HG03575 (cell line): ENCODE measurements at regions not wholly inside any gene's neighbourhood (a gene's known extent, or its start where the extent isn't known, plus 50 kb on each side); places are given as distances from the start of the nearest gene placed in this dataset.
A peak's percentile ranks its signal among the peaks of the same experiment; 100 is the strongest.

ENCODE experiments used
- ATAC-seq: cut with Tn5 transposase; IDR thresholded peaks from one replicate; pipeline ENCODE4 v1.9.1; 2021; ENCODE audit not compliant: unreplicated experiment, insufficient number of reproducible peaks, low FRiP score; ENCODE audit errors: extremely low read depth

GRCh38 chr2:188890755-188891154 is 83.4 kb upstream of the COL3A1 start:
- no peak for ATAC-seq

- no peak for ATAC-seq
Measured at GRCh38 chr2:188892636-188893035, 81.5 kb upstream of the COL3A1 start.

GRCh38 chr2:188893972-188894371 is 80.2 kb upstream of the COL3A1 start:
- ATAC-seq = no peak

- ATAC-seq = no peak
Measured at GRCh38 chr2:188894979-188895378, 79.2 kb upstream of the COL3A1 start.

GRCh38 chr2:188897096-188897495 is 77.1 kb upstream of the COL3A1 start:
- no peak for ATAC-seq

- no peak for ATAC-seq
Measured at GRCh38 chr2:188898261-188898660, 75.9 kb upstream of the COL3A1 start.

- ATAC-seq = no peak
Measured at GRCh38 chr2:188902901-188903491, 71.2 kb upstream of the COL3A1 start.

- no peak for ATAC-seq
Measured at GRCh38 chr2:188903740-188904139, 70.4 kb upstream of the COL3A1 start.

GRCh38 chr2:188909036-188909435 is 65.1 kb upstream of the COL3A1 start:
- no peak for ATAC-seq

GRCh38 chr2:188916736-188917135 is 57.4 kb upstream of the COL3A1 start:
- ATAC-seq = no peak

GRCh38 chr2:188917632-188918031 is 56.5 kb upstream of the COL3A1 start:
- ATAC-seq = no peak

GRCh38 chr2:188919824-188920223 is 54.3 kb upstream of the COL3A1 start:
- peak; percentile 30 for ATAC-seq

- no peak for ATAC-seq
Measured at GRCh38 chr2:188922191-188922590, 52.0 kb upstream of the COL3A1 start.
